Astrocyte (in vitro differentiated cells and primary cell): ENCODE measurements at regions not wholly inside any gene's neighbourhood (a gene's known extent, or its start where the extent isn't known, plus 50 kb on each side); places are given as distances from the start of the nearest gene placed in this dataset.

Experiments used
- DNase-seq: peaks from one replicate; pipeline ENCODE4 v3.0.0-alpha.2; 2010; ENCODE audit warnings: low read depth
- FAIRE-seq: peaks from 2 replicates; lab custom pipeline; 2011; peaks lifted over from hg19 to GRCh38; lab: Jason Lieb, UNC
- H2AFZ ChIP-seq: 2 replicates; pipeline ENCODE4 v1.6.0; 2012; ENCODE audit warnings: low read depth, low read length, inconsistent platforms
- H3K27ac ChIP-seq: 2 replicates; pipeline ENCODE4 v1.5.1; 2011; ENCODE audit warnings: low read depth, low read length, inconsistent platforms
- H3K27me3 ChIP-seq: 2 replicates; pipeline ENCODE4 v1.6.0; 2011; ENCODE audit warnings: low read length, inconsistent platforms; ENCODE audit not compliant: insufficient read depth
- H3K36me3 ChIP-seq: 2 replicates; pipeline ENCODE4 v1.5.1; 2011; ENCODE audit warnings: low read length, inconsistent platforms; ENCODE audit not compliant: insufficient read depth
- H3K4me1 ChIP-seq: 2 replicates; pipeline ENCODE4 v1.5.1; 2011; ENCODE audit warnings: low read length, inconsistent platforms; ENCODE audit not compliant: insufficient read depth
- H3K4me2 ChIP-seq: 2 replicates; pipeline ENCODE4 v1.6.0; 2012; ENCODE audit warnings: low read length, inconsistent platforms
- H3K4me3 ChIP-seq: 2 replicates; pipeline ENCODE4 v1.5.1; 2011; ENCODE audit warnings: low read depth, mild to moderate bottlenecking, low read length, inconsistent platforms; ENCODE audit not compliant: insufficient read depth
- H3K79me2 ChIP-seq: 2 replicates; pipeline ENCODE4 v1.6.0; 2012; ENCODE audit warnings: mild to moderate bottlenecking, low read length, inconsistent platforms; ENCODE audit not compliant: insufficient read depth
- H3K9ac ChIP-seq: 2 replicates; pipeline ENCODE4 v1.6.0; 2012; ENCODE audit warnings: mild to moderate bottlenecking, low read length, inconsistent platforms
- H3K9me3 ChIP-seq: 2 replicates; pipeline ENCODE4 v1.5.1; 2012; ENCODE audit warnings: low read depth, mild to moderate bottlenecking, low read length, inconsistent platforms; ENCODE audit not compliant: insufficient read depth
- H4K20me1 ChIP-seq: 2 replicates; pipeline ENCODE4 v1.6.0; 2012; ENCODE audit warnings: low read length, inconsistent platforms; ENCODE audit not compliant: insufficient read depth
- H3K27ac Mint-ChIP-seq: one replicate; pipeline ENCODE4 v1.8.0; 2021; ENCODE audit warnings: mild to moderate bottlenecking, mixed read lengths; ENCODE audit not compliant: unreplicated experiment
- H3K27me3 Mint-ChIP-seq: one replicate; pipeline ENCODE4 v1.8.0; 2021; ENCODE audit warnings: low read depth, mixed read lengths; ENCODE audit not compliant: unreplicated experiment
- H3K36me3 Mint-ChIP-seq: one replicate; pipeline ENCODE4 v1.8.0; 2021; ENCODE audit warnings: low read depth, mixed read lengths; ENCODE audit not compliant: unreplicated experiment
- H3K4me1 Mint-ChIP-seq: one replicate; pipeline ENCODE4 v1.8.0; 2021; ENCODE audit warnings: low read depth, mixed read lengths; ENCODE audit not compliant: unreplicated experiment
- H3K4me3 Mint-ChIP-seq: one replicate; pipeline ENCODE4 v1.8.0; 2021; ENCODE audit warnings: mild to moderate bottlenecking, moderate library complexity, mixed read lengths; ENCODE audit not compliant: unreplicated experiment
- H3K9me3 Mint-ChIP-seq: one replicate; pipeline ENCODE4 v1.8.0; 2021; ENCODE audit warnings: mild to moderate bottlenecking, mixed read lengths; ENCODE audit not compliant: unreplicated experiment
- CTCF ChIP-seq: IDR thresholded peaks from 2 replicates; pipeline ENCODE4 v1.5.1; 2011; ENCODE audit warnings: low read depth, mild to moderate bottlenecking, inconsistent platforms, low read length, moderate library complexity; ENCODE audit not compliant: insufficient read depth
- EZH2 ChIP-seq: IDR thresholded peaks from 2 replicates; pipeline ENCODE4 v1.6.1; 2012; ENCODE audit warnings: mild to moderate bottlenecking, low read length, inconsistent platforms; ENCODE audit not compliant: insufficient read depth

GRCh38 chr1:101482306-101482705, 245.5 kb downstream of the S1PR1 start:
- H3K79me2 ChIP-seq = no peaks in the 10 kb centered on the region
- H3K27ac ChIP-seq = no peak overlapping the region
- H3K36me3 ChIP-seq = no peaks in the 10 kb centered on the region
- no peaks in the 10 kb centered on the region for H4K20me1 ChIP-seq
- no peak overlapping the region for H3K4me3 Mint-ChIP-seq
- no peak overlapping the region for H3K4me3 ChIP-seq
- H3K4me2 ChIP-seq = no peak overlapping the region
- H3K9me3 Mint-ChIP-seq = no peaks in the 10 kb centered on the region
- no peaks in the 10 kb centered on the region for H3K4me1 Mint-ChIP-seq
- no peaks in the 10 kb centered on the region for H3K36me3 Mint-ChIP-seq
- H3K9ac ChIP-seq = no peak overlapping the region
- no peak for DNase-seq
- H3K4me1 ChIP-seq = no peaks in the 10 kb centered on the region
- H3K27me3 ChIP-seq = no peaks in the 10 kb centered on the region
- no peaks in the 10 kb centered on the region for H3K27me3 Mint-ChIP-seq
- no peak for FAIRE-seq
- TF ChIP-seq CTCF (no peak), EZH2 (no peak)
- no peaks in the 10 kb centered on the region for H3K9me3 ChIP-seq
- no peak overlapping the region for H3K27ac Mint-ChIP-seq
- no peak overlapping the region for H2AFZ ChIP-seq

GRCh38 chr1:101483982-101484688, 247.3 kb downstream of the S1PR1 start:
- H3K4me3 Mint-ChIP-seq = no peak overlapping the region
- no peak overlapping the region for H3K4me2 ChIP-seq
- no peaks in the 10 kb centered on the region for H3K4me1 Mint-ChIP-seq
- no peak for TF ChIP-seq EZH2
- TF ChIP-seq CTCF = no peak
- no peaks in the 10 kb centered on the region for H3K27me3 Mint-ChIP-seq
- H3K36me3 Mint-ChIP-seq = no peaks in the 10 kb centered on the region
- H3K4me1 ChIP-seq = no peaks in the 10 kb centered on the region
- H3K27ac Mint-ChIP-seq = no peak overlapping the region
- H3K4me3 ChIP-seq = no peak overlapping the region
- H3K27me3 ChIP-seq = no peaks in the 10 kb centered on the region
- H4K20me1 ChIP-seq = no peaks in the 10 kb centered on the region
- H3K9me3 Mint-ChIP-seq = no peaks in the 10 kb centered on the region
- H3K79me2 ChIP-seq = no peaks in the 10 kb centered on the region
- H2AFZ ChIP-seq = no peak overlapping the region
- H3K9ac ChIP-seq = no peak overlapping the region
- no peak for DNase-seq
- no peaks in the 10 kb centered on the region for H3K36me3 ChIP-seq
- no peaks in the 10 kb centered on the region for H3K9me3 ChIP-seq
- FAIRE-seq = no peak
- no peak overlapping the region for H3K27ac ChIP-seq

- Histone ChIP-seq H4K20me1 (no peaks in the 10 kb centered on the region), H3K9ac (no peak overlapping the region), H3K36me3 (no peaks in the 10 kb centered on the region), H3K27me3 (no peaks in the 10 kb centered on the region), H3K27ac (no peak overlapping the region), H2AFZ (no peak overlapping the region), H3K9me3 (no peaks in the 10 kb centered on the region), H3K79me2 (no peaks in the 10 kb centered on the region), H3K4me3 (no peak overlapping the region), H3K4me2 (no peak overlapping the region), H3K4me1 (no peaks in the 10 kb centered on the region)
- no peak for FAIRE-seq
- Mint-ChIP-seq H3K27ac (no peak overlapping the region), H3K36me3 (no peaks in the 10 kb centered on the region), H3K4me1 (no peaks in the 10 kb centered on the region), H3K9me3 (no peaks in the 10 kb centered on the region), H3K27me3 (no peaks in the 10 kb centered on the region), H3K4me3 (no peak overlapping the region)
- no peak for DNase-seq
- TF ChIP-seq EZH2 = no peak
- TF ChIP-seq CTCF = no peak
These were observed 248.0 kb downstream of the S1PR1 start for GRCh38 chr1:101484689-101485338.
